A673 (cell line): ENCODE measurements at regions not wholly inside any gene's neighbourhood (a gene's known extent, or its start where the extent isn't known, plus 50 kb on each side); places are given as distances from the start of the nearest gene placed in this dataset.

Experiments used
- BruUV-seq: library from RNA; stranded (reverse); fragments of 400-500 nt; replicated peaks from 2 replicates; lab custom pipeline; 2021; lab: Mats Ljungman, UMichigan
- CTCF ChIA-PET: fragments of 300-600 bp; sonication (Branson Sonifier 250); formaldehyde crosslinking; loops from one replicate; lab custom pipeline; 2022; ENCODE audit warnings: antibody characterized with exemption; lab: Charles Lee
- POLR2A ChIA-PET: fragments of 300-600 bp; sonication (Branson Sonifier 250); formaldehyde crosslinking; loops from one replicate; lab custom pipeline; 2022; ENCODE audit warnings: antibody characterized with exemption; ENCODE audit not compliant: low non-redundant PET; lab: Charles Lee
- DNase-seq: peaks from one replicate; pipeline ENCODE4 v3.0.0-alpha.2; 2015; ENCODE audit warnings: low spot score
- H3K27ac ChIP-seq: fragments of 200-600 bp; sonication (generic); 2 replicates; pipeline ENCODE4 v1.5.1; 2016; ENCODE audit warnings: mixed run types, low read depth, mild to moderate bottlenecking, mixed read lengths, antibody characterized with exemption, low read length; ENCODE audit not compliant: poor library complexity, severe bottlenecking
- H3K27me3 ChIP-seq: fragments of 200-600 bp; sonication (generic); replicated peaks from 2 replicates; pipeline ENCODE4 v1.6.1; 2017; ENCODE audit warnings: mixed run types, low read depth, mild to moderate bottlenecking, mixed read lengths, antibody characterized with exemption, low read length; ENCODE audit not compliant: insufficient read depth, poor library complexity
- H3K36me3 ChIP-seq: fragments of 200-600 bp; sonication (generic); 2 replicates; pipeline ENCODE4 v1.6.1; 2016; ENCODE audit warnings: mixed run types, mild to moderate bottlenecking, mixed read lengths, antibody characterized with exemption, low read length; ENCODE audit not compliant: insufficient read depth, poor library complexity, severe bottlenecking
- H3K4me1 ChIP-seq: fragments of 200-600 bp; sonication (generic); 2 replicates; pipeline ENCODE4 v1.6.1; 2017; ENCODE audit warnings: mixed run types, mild to moderate bottlenecking, mixed read lengths, antibody characterized with exemption, low read length; ENCODE audit not compliant: insufficient read depth, poor library complexity, severe bottlenecking
- H3K4me3 ChIP-seq: fragments of 200-600 bp; sonication (generic); 2 replicates; pipeline ENCODE4 v1.5.1; 2016; ENCODE audit warnings: low read depth, mixed run types, mild to moderate bottlenecking, mixed read lengths, low read length; ENCODE audit not compliant: poor library complexity, severe bottlenecking
- H3K9me3 ChIP-seq: fragments of 200-600 bp; sonication (generic); 2 replicates; pipeline ENCODE4 v1.6.1; 2016; ENCODE audit warnings: mixed run types, low read depth, mild to moderate bottlenecking, mixed read lengths, antibody characterized with exemption, low read length; ENCODE audit not compliant: poor library complexity, severe bottlenecking
- CTCF ChIP-seq: fragments of 300-800, 200-600 bp; sonication (generic); conservative IDR thresholded peaks from 2 replicates; pipeline ENCODE4 v1.5.1; 2017; ENCODE audit warnings: low read depth, mild to moderate bottlenecking, antibody characterized with exemption, low read length, moderate library complexity, mixed read lengths
- EZH2 ChIP-seq: fragments of 200-600 bp; sonication (generic); IDR thresholded peaks from 2 replicates; pipeline ENCODE4 v1.6.1; 2017; ENCODE audit warnings: borderline replicate concordance, low read depth, mild to moderate bottlenecking, mixed read lengths, antibody characterized with exemption, low read length; ENCODE audit not compliant: poor library complexity, severe bottlenecking
- intact Hi-C: fragments of 100-400 bp; cut with micrococcal nuclease; formaldehyde crosslinking; loops from one replicate; pipeline ENCODE4 v1.10.0; 2022; ENCODE audit not compliant: unreplicated experiment

GRCh38 chr7:32400676-32401075 is 89.5 kb downstream of the LSM5 start:
- no peaks in the 10 kb centered on the region for H3K4me1 ChIP-seq
- ChIA-PET POLR2A (no interaction called here), CTCF (no interaction called here)
- no peak overlapping the region for H3K4me3 ChIP-seq
- H3K36me3 ChIP-seq: no peaks in the 10 kb centered on the region
- BruUV-seq: no TSS peak
- no peak for DNase-seq
- H3K9me3 ChIP-seq: no peaks in the 10 kb centered on the region
- H3K27me3 ChIP-seq: peaks cover 59% of the 10 kb centered on the region
- H3K27ac ChIP-seq: no peak overlapping the region
- intact Hi-C loops: no loop called here
- TF ChIP-seq EZH2: no peak
- TF ChIP-seq CTCF: no peak

- Histone ChIP-seq H3K4me3 (no peak overlapping the region), H3K9me3 (no peaks in the 10 kb centered on the region), H3K36me3 (no peaks in the 10 kb centered on the region), H3K27me3 (peaks cover 65% of the 10 kb centered on the region), H3K27ac (no peak overlapping the region), H3K4me1 (no peaks in the 10 kb centered on the region)
- intact Hi-C loops: no loop called here
- CTCF ChIA-PET: no interaction called here
- DNase-seq: no peak
- no peak for TF ChIP-seq CTCF
- TF ChIP-seq EZH2: no peak
- BruUV-seq: no TSS peak
- POLR2A ChIA-PET: no interaction called here
Observed at GRCh38 chr7:32399311-32399710, 90.9 kb downstream of the LSM5 start.

- H3K4me3 ChIP-seq: no peak overlapping the region
- DNase-seq: no peak
- H3K36me3 ChIP-seq: no peaks in the 10 kb centered on the region
- no TSS peak for BruUV-seq
- no peaks in the 10 kb centered on the region for H3K4me1 ChIP-seq
- POLR2A ChIA-PET: no interaction called here
- H3K9me3 ChIP-seq: no peaks in the 10 kb centered on the region
- H3K27me3 ChIP-seq: peaks cover 55% of the 10 kb centered on the region
- no peak overlapping the region for H3K27ac ChIP-seq
- TF ChIP-seq EZH2 (no peak), CTCF (no peak)
- intact Hi-C loops: no loop called here
- CTCF ChIA-PET: no interaction called here
Observed at GRCh38 chr7:32395168-32395567, 95.0 kb downstream of the LSM5 start.
